ENCODE measurements at regions not wholly inside any gene's neighbourhood (a gene's known extent, or its start where the extent isn't known, plus 50 kb on each side); places are given as distances from the start of the nearest gene placed in this dataset.

DNA sequence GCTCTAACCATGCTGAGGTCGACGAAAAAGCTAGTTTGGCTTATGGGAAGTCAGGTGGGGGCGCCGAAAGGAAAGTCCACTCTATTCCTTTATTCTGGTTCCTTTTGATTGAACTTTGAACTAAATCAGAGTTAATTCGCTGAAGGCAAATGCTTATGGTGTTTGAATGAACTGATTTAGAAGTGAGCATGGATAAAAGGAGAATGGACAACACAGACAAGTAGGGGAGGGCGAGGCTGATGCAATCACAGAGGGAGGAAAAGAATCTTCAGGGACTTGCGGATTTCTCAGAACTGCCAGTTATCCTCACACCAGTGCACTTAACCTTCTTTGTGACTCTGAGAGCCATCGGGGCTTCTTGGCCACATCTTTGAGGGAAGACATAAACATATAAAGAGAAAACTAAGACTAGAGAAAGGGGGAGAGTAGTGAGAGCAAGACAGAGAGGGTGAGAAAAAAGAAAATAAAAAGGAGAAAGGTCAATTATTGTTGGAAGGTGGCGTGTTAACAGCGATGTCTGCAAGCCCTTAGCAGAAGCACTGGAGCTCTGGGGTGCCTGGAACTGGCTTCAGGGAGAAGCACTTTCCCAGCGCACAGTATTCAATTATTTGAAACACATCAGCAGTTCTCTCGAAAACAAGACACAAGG, 59.2 kb downstream of the PABIR2 start:
- no peak overlapping the region for H3K9ac ChIP-seq (ENCODE audit: extremely low read depth, insufficient read length, low read length)
- TF ChIP-seq, protein P1, sequence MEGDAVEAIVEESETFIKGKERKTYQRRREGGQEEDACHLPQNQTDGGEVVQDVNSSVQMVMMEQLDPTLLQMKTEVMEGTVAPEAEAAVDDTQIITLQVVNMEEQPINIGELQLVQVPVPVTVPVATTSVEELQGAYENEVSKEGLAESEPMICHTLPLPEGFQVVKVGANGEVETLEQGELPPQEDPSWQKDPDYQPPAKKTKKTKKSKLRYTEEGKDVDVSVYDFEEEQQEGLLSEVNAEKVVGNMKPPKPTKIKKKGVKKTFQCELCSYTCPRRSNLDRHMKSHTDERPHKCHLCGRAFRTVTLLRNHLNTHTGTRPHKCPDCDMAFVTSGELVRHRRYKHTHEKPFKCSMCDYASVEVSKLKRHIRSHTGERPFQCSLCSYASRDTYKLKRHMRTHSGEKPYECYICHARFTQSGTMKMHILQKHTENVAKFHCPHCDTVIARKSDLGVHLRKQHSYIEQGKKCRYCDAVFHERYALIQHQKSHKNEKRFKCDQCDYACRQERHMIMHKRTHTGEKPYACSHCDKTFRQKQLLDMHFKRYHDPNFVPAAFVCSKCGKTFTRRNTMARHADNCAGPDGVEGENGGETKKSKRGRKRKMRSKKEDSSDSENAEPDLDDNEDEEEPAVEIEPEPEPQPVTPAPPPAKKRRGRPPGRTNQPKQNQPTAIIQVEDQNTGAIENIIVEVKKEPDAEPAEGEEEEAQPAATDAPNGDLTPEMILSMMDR (conservative IDR thresholded peaks at IDR 0.05): no peak
- H3K4me2 ChIP-seq (ENCODE audit: insufficient read depth, insufficient read length, low read length): no peak overlapping the region
- H3K14ac ChIP-seq (ENCODE audit: insufficient read depth, low read length): no peak overlapping the region
- H2BK12ac ChIP-seq (ENCODE audit: insufficient read length, low read depth, low read length): no peak overlapping the region
- H3K27me3 ChIP-seq (ENCODE audit: insufficient read depth, low read length): no peaks in the 10 kb centered on the region
- H3K4me1 ChIP-seq (ENCODE audit: insufficient read depth, low read length): 0 out of 2 replicates have a peak, but pooled peaks cover 2% of the 10 kb centered on the region
- H3K4ac ChIP-seq (ENCODE audit: low read depth, low read length): no peak overlapping the region
- peaks cover 27 to 43% of the 10 kb centered on the region in 2 experiments for H3K4me1 Mint-ChIP-seq
- no peak overlapping the region for H4K91ac ChIP-seq (ENCODE audit: insufficient read length, low read depth, low read length)
- no peak overlapping the region for H4K8ac ChIP-seq (replicated peaks; ENCODE audit: insufficient read length, low read depth, low read length)
- no peaks in the 10 kb centered on the region; the same call in none of the 2 replicates for H3K27me3 Mint-ChIP-seq (ENCODE audit: low read depth)
- H4K5ac ChIP-seq (ENCODE audit: insufficient read length, low read depth, low read length): no peak overlapping the region
- no peaks in the 10 kb centered on the region for H3K79me1 ChIP-seq (ENCODE audit: insufficient read depth, low read depth, low read length, poor library complexity, severe bottlenecking)
- no peak overlapping the region for H2BK5ac ChIP-seq (ENCODE audit: insufficient read length, low read length)
- DNase-seq: no peak
- H3K4me3 Mint-ChIP-seq: no peak overlapping the region
- no peaks in the 10 kb centered on the region for H3K79me2 ChIP-seq (ENCODE audit: insufficient read depth, low read length)
- H3K9me3 Mint-ChIP-seq: peaks cover 6 to 68% of the 10 kb centered on the region in 2 experiments
- no peak overlapping the region for H2AFZ ChIP-seq (ENCODE audit: low read length)
- no peak overlapping the region for H2BK20ac ChIP-seq (ENCODE audit: low read depth, low read length, poor library complexity, severe bottlenecking)
- H3K27ac ChIP-seq (ENCODE audit: insufficient read length, low read depth, low read length): no peak overlapping the region
- H2BK15ac ChIP-seq (ENCODE audit: low read depth, low read length): no peak overlapping the region
- no peak overlapping the region for H2AK5ac ChIP-seq (ENCODE audit: insufficient read length, low read length)
- H3K27ac Mint-ChIP-seq: peak overlapping the region in 1 of 3 experiments; percentile 1; a peak in 1 of 7 replicates
- no peaks in the 10 kb centered on the region for H3K23me2 ChIP-seq (ENCODE audit: insufficient read length, low read depth, low read length, poor library complexity, severe bottlenecking)
- H3K56ac ChIP-seq (ENCODE audit: insufficient read length, low read depth, low read length): no peak overlapping the region
- WGBS (ENCODE audit: extremely low coverage, insufficient read length, low lambda C conversion rate): no CpG with 5 or more reads among the region's 12 CpGs
- no peak overlapping the region for H3K23ac ChIP-seq (ENCODE audit: insufficient read length, low read depth, low read length)
- H2BK120ac ChIP-seq (ENCODE audit: low read depth, low read length, poor library complexity, severe bottlenecking): no peak overlapping the region
- peaks cover 3% of the 10 kb centered on the region for H3K9me3 ChIP-seq (ENCODE audit: control insufficient read depth, low read depth, low read length)
- no peak overlapping the region for H3K18ac ChIP-seq (ENCODE audit: insufficient read length, low read depth, low read length)
- H3K36me3 Mint-ChIP-seq (ENCODE audit: insufficient read depth in 1 of 3, low read depth in 3 of 3): peaks cover 0 to 6% (median 0%) of the 10 kb centered on the region in 3 experiments; a peak in 4 of 7 replicates
- H4K20me1 ChIP-seq (ENCODE audit: control insufficient read depth, insufficient read depth, insufficient read length): no peaks in the 10 kb centered on the region
- no peak overlapping the region for H3T11ph ChIP-seq (ENCODE audit: low read length)

Measured in H9 (cell line).